SU-DHL-6 (cell line): ENCODE measurements at regions not wholly inside any gene's neighbourhood (a gene's known extent, or its start where the extent isn't known, plus 50 kb on each side); places are given as distances from the start of the nearest gene placed in this dataset.

Source experiments
- H2AFZ ChIP-seq: fragments of 200-600 bp; sonication (generic); 2 replicates; pipeline ENCODE4 v1.6.1; 2014; ENCODE audit warnings: low read depth, mild to moderate bottlenecking, moderate library complexity, mixed read lengths, antibody characterized with exemption, low read length; ENCODE audit not compliant: severe bottlenecking
- H3F3A ChIP-seq: fragments of 200-600 bp; shearing (Covaris generic); 2 replicates; pipeline ENCODE4 v1.6.0; 2016; ENCODE audit warnings: antibody characterized with exemption, mild to moderate bottlenecking; ENCODE audit not compliant: insufficient read depth
- H3K27ac ChIP-seq: fragments of 200-600 bp; sonication (generic); 2 replicates; pipeline ENCODE4 v1.5.1; 2016; ENCODE audit warnings: low read depth, mild to moderate bottlenecking, low read length, moderate library complexity, mixed read lengths
- H3K27me3 ChIP-seq: fragments of 200-600 bp; sonication (generic), shearing (Covaris generic); 2 replicates; pipeline ENCODE4 v1.6.0; 2014; ENCODE audit warnings: mild to moderate bottlenecking, low read length
- H3K36me3 ChIP-seq: fragments of 200-600 bp; sonication (generic); 2 replicates; pipeline ENCODE4 v1.6.1; 2014; ENCODE audit warnings: mild to moderate bottlenecking, low read length, mixed read lengths
- H3K4me2 ChIP-seq: fragments of 300-600, 200-600 bp; shearing (Covaris generic), sonication (generic); 2 replicates; pipeline ENCODE4 v1.6.0; 2014; ENCODE audit warnings: low read length, low read depth, mild to moderate bottlenecking; ENCODE audit not compliant: poor library complexity, severe bottlenecking
- H3K4me3 ChIP-seq: fragments of 200-600 bp; sonication (generic); 2 replicates; pipeline ENCODE4 v1.5.1; 2014; ENCODE audit warnings: antibody characterized with exemption, low read length, mild to moderate bottlenecking, mixed read lengths; ENCODE audit not compliant: insufficient read depth, poor library complexity, severe bottlenecking
- H3K79me2 ChIP-seq: fragments of 200-600 bp; sonication (generic); 2 replicates; pipeline ENCODE4 v1.6.1; 2014; ENCODE audit warnings: mild to moderate bottlenecking, low read length, moderate library complexity; ENCODE audit not compliant: insufficient read depth
- H3K9ac ChIP-seq: fragments of 200-600 bp; sonication (generic); 2 replicates; pipeline ENCODE4 v1.7.0; 2014; ENCODE audit warnings: mild to moderate bottlenecking, low read length
- H3K9me2 ChIP-seq: fragments of 200-600 bp; sonication (generic); replicated peaks from 2 replicates; pipeline ENCODE4 v1.6.1; 2014; ENCODE audit warnings: low read length; ENCODE audit not compliant: insufficient read depth
- H3K9me3 ChIP-seq: fragments of 200-600 bp; sonication (generic); 2 replicates; pipeline ENCODE4 v1.6.1; 2014; ENCODE audit warnings: low read length, mixed read lengths; ENCODE audit not compliant: insufficient read depth
- H4K20me1 ChIP-seq: fragments of 200-600 bp; sonication (generic); 2 replicates; pipeline ENCODE4 v1.6.1; 2014; ENCODE audit warnings: low read depth, mild to moderate bottlenecking, antibody characterized with exemption, low read length, moderate library complexity, mixed read lengths
- EZH2phosphoT487 ChIP-seq: fragments of 200-600 bp; sonication (generic), shearing (Covaris generic); conservative IDR thresholded peaks from 2 replicates; pipeline ENCODE4 v1.6.1; 2018; ENCODE audit warnings: mild to moderate bottlenecking, antibody characterized with exemption, low read length, moderate library complexity, mixed read lengths
- TF ChIP-seq, protein P1 (sequence below): fragments of 200-600 bp; sonication (generic); IDR thresholded peaks from one replicate; pipeline ENCODE4 v1.5.1; 2017; ENCODE audit warnings: antibody characterized with exemption, mild to moderate bottlenecking, low read length, moderate library complexity; ENCODE audit not compliant: insufficient read depth, poor library complexity, severe bottlenecking

DNA sequence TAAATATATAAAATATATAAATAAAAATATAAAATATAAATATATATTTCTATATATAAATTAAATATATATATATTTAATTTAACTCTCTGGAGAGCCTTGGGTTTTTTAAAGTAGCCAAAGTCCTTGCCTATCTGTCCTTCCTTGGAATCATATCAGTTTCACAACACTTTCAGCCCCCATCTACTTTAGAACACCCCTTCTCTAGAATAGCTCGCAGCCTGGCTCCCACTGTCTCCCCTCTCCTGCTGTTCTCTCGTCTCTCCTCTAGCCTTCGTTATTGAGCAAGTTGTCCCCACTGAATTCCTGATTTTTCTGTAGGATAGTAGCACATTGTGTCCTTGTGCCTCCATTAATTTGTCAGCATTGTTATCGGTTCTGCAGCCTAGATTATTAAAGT lies 677.0 kb downstream of the RNF144A start:
- H3K27ac ChIP-seq = no peak overlapping the region
- no peaks in the 10 kb centered on the region for H3K27me3 ChIP-seq
- no peaks in the 10 kb centered on the region for H3K36me3 ChIP-seq
- H4K20me1 ChIP-seq = no peaks in the 10 kb centered on the region
- no peaks in the 10 kb centered on the region for H3K9me2 ChIP-seq
- no peaks in the 10 kb centered on the region for H3K9me3 ChIP-seq
- no peaks in the 10 kb centered on the region for H3K79me2 ChIP-seq
- H3K4me2 ChIP-seq = no peak overlapping the region
- H3K9ac ChIP-seq = no peak overlapping the region
- no peaks in the 10 kb centered on the region for H3F3A ChIP-seq
- TF ChIP-seq, protein P1, sequence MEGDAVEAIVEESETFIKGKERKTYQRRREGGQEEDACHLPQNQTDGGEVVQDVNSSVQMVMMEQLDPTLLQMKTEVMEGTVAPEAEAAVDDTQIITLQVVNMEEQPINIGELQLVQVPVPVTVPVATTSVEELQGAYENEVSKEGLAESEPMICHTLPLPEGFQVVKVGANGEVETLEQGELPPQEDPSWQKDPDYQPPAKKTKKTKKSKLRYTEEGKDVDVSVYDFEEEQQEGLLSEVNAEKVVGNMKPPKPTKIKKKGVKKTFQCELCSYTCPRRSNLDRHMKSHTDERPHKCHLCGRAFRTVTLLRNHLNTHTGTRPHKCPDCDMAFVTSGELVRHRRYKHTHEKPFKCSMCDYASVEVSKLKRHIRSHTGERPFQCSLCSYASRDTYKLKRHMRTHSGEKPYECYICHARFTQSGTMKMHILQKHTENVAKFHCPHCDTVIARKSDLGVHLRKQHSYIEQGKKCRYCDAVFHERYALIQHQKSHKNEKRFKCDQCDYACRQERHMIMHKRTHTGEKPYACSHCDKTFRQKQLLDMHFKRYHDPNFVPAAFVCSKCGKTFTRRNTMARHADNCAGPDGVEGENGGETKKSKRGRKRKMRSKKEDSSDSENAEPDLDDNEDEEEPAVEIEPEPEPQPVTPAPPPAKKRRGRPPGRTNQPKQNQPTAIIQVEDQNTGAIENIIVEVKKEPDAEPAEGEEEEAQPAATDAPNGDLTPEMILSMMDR = no peak
- no peak for TF ChIP-seq EZH2phosphoT487
- H3K4me3 ChIP-seq = no peak overlapping the region
- no peak overlapping the region for H2AFZ ChIP-seq

DNA sequence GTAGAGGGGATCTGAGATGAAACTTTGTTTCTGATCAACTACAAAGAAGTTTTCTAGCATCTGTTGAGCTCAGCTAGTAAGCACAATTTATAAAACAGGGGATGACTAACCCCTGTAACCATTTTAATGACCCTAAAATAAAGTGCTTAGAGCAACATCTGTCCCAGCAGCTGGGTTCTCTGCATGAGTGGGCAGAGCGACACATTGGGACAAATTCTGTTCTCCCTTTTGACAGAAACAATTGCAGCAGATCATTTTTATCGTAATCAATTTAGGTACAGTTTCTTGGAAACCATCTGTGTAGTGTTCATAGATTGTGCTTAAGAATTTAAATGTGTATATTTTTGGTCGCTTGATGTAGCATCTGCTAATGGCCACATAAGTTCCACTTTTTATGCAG lies 678.0 kb downstream of the RNF144A start:
- Histone ChIP-seq H3K27ac (no peak overlapping the region), H3F3A (no peaks in the 10 kb centered on the region), H3K9me2 (no peaks in the 10 kb centered on the region), H3K4me3 (no peak overlapping the region), H3K36me3 (no peaks in the 10 kb centered on the region), H2AFZ (no peak overlapping the region), H3K4me2 (no peak overlapping the region), H4K20me1 (no peaks in the 10 kb centered on the region), H3K79me2 (no peaks in the 10 kb centered on the region), H3K9me3 (no peaks in the 10 kb centered on the region), H3K27me3 (no peaks in the 10 kb centered on the region), H3K9ac (no peak overlapping the region)
- TF ChIP-seq, protein P1 = no peak
- TF ChIP-seq EZH2phosphoT487 = no peak

- no peaks in the 10 kb centered on the region for H3K9me3 ChIP-seq
- H4K20me1 ChIP-seq = no peaks in the 10 kb centered on the region; the same call in 1 of the 2 replicates
- no peaks in the 10 kb centered on the region for H3K79me2 ChIP-seq
- no peak for TF ChIP-seq EZH2phosphoT487
- TF ChIP-seq, protein P1 = no peak
- H3K4me2 ChIP-seq = no peak overlapping the region
- H3K9me2 ChIP-seq = no peaks in the 10 kb centered on the region
- H3K27ac ChIP-seq = no peak overlapping the region
- H3K36me3 ChIP-seq = no peaks in the 10 kb centered on the region
- H3K4me3 ChIP-seq = no peak overlapping the region
- no peaks in the 10 kb centered on the region for H3F3A ChIP-seq
- no peak overlapping the region for H2AFZ ChIP-seq
- no peak overlapping the region for H3K9ac ChIP-seq
- H3K27me3 ChIP-seq = no peaks in the 10 kb centered on the region
Measured at GRCh38 chr2:7598402-7598801, 681.2 kb downstream of the RNF144A start.
